Brain pericyte (primary cell): ENCODE measurements at regions not wholly inside any gene's neighbourhood (a gene's known extent, or its start where the extent isn't known, plus 50 kb on each side); places are given as distances from the start of the nearest gene placed in this dataset.

ENCODE experiments used
- DNase-seq: peaks from one replicate; pipeline ENCODE4 v3.0.0-alpha.2; 2012; ENCODE audit warnings: low read depth, low spot score

GRCh38 chr10:118835682-118836326 lies 81.0 kb upstream of the CACUL1 start:
- no peak for DNase-seq

- no peak for DNase-seq
These were observed 83.6 kb upstream of the CACUL1 start for GRCh38 chr10:118838364-118838763.

GRCh38 chr10:118839348-118839747 lies 84.6 kb upstream of the CACUL1 start:
- DNase-seq, result no peak

- no peak for DNase-seq
These were observed 85.5 kb upstream of the CACUL1 start for GRCh38 chr10:118840071-118840775.

- no peak for DNase-seq
These were observed 86.2 kb upstream of the CACUL1 start for GRCh38 chr10:118840776-118841468.

- no peak for DNase-seq
These were observed 87.3 kb upstream of the CACUL1 start for GRCh38 chr10:118841881-118842605.

- no peak for DNase-seq
These were observed 88.3 kb upstream of the CACUL1 start for GRCh38 chr10:118842843-118843624.

- no peak for DNase-seq
These were observed 89.0 kb upstream of the CACUL1 start for GRCh38 chr10:118843647-118844265.

GRCh38 chr10:118844731-118845521 lies 90.2 kb upstream of the CACUL1 start:
- DNase-seq, result no peak

GRCh38 chr10:118845776-118846175 lies 91.0 kb upstream of the CACUL1 start:
- no peak for DNase-seq

GRCh38 chr10:118850418-118851061 lies 95.8 kb upstream of the CACUL1 start:
- DNase-seq, result no peak

GRCh38 chr10:118851062-118852035 lies 96.6 kb upstream of the CACUL1 start:
- DNase-seq, result no peak

- DNase-seq, result no peak
These were observed 99.1 kb upstream of the CACUL1 start for GRCh38 chr10:118853916-118854315.

GRCh38 chr10:118856106-118856505 lies 101.3 kb upstream of the CACUL1 start:
- DNase-seq, result no peak

- DNase-seq, result peak; percentile 55
These were observed 111.4 kb upstream of the CACUL1 start for GRCh38 chr10:118865998-118866693.

- no peak for DNase-seq
These were observed 113.0 kb upstream of the CACUL1 start for GRCh38 chr10:118867768-118868167.

- no peak for DNase-seq
These were observed 113.8 kb upstream of the CACUL1 start for GRCh38 chr10:118868589-118868988.
